Erythroblast (primary cell): ENCODE measurements at regions not wholly inside any gene's neighbourhood (a gene's known extent, or its start where the extent isn't known, plus 50 kb on each side); places are given as distances from the start of the nearest gene placed in this dataset.

Experiments used
- GATA1 ChIP-seq: IDR thresholded peaks from 2 replicates; pipeline ENCODE4 v1.6.1; 2011; ENCODE audit warnings: low read depth, mild to moderate bottlenecking, control low read depth, low read length, moderate library complexity
- POLR2A ChIP-seq: IDR thresholded peaks from 2 replicates; pipeline ENCODE4 v1.6.1; 2011; ENCODE audit warnings: mild to moderate bottlenecking, low read length

- TF ChIP-seq POLR2A (no peak), GATA1 (no peak)
Measured at GRCh38 chr16:49959552-49960277, 65.3 kb upstream of the CNEP1R1 start.
